Caco-2 (cell line): ENCODE measurements at regions not wholly inside any gene's neighbourhood (a gene's known extent, or its start where the extent isn't known, plus 50 kb on each side); places are given as distances from the start of the nearest gene placed in this dataset.

Source experiments
- BruUV-seq: library from RNA; stranded (reverse); fragments of 400-500 nt; replicated peaks from 2 replicates; lab custom pipeline; 2021; lab: Mats Ljungman, UMichigan
- CTCF ChIA-PET: fragments of 300-600 bp; sonication (Branson Sonifier 250); formaldehyde crosslinking; loops from one replicate; lab custom pipeline; 2022; ENCODE audit warnings: antibody characterized with exemption; lab: Charles Lee
- POLR2A ChIA-PET: fragments of 300-600 bp; sonication (Branson Sonifier 250); formaldehyde crosslinking; loops from one replicate; lab custom pipeline; 2022; ENCODE audit warnings: antibody characterized with exemption; lab: Charles Lee
- DNase-seq, 2 experiments: peaks; one replicate each; pipeline versions ENCODE4 v3.0.0 to v3.0.0-alpha.2; 2020 to 2022
- H3K27me3 ChIP-seq: replicated peaks from 2 replicates; pipeline ENCODE4 v1.6.0; 2011; ENCODE audit warnings: low read length; ENCODE audit not compliant: control insufficient read depth, insufficient read depth
- H3K36me3 ChIP-seq: 2 replicates; pipeline ENCODE4 v1.5.1; 2011; ENCODE audit warnings: low read length; ENCODE audit not compliant: control insufficient read depth, insufficient read depth
- H3K4me1 ChIP-seq: fragments of 250-450 bp; sonication (Bioruptor Pico); 2 replicates; pipeline ENCODE4 v1.5.1; 2020; ENCODE audit warnings: mild to moderate bottlenecking
- H3K4me3 ChIP-seq: 2 replicates; pipeline ENCODE4 v1.5.1; 2011; ENCODE audit warnings: low read depth, mild to moderate bottlenecking, control low read depth, low read length
- H3K9me3 ChIP-seq: fragments of 250-450 bp; sonication (Bioruptor Pico); 2 replicates; pipeline ENCODE4 v1.5.1; 2020; ENCODE audit warnings: mild to moderate bottlenecking, moderate library complexity
- H3K27ac Mint-ChIP-seq: one replicate; pipeline ENCODE4 v1.8.0; 2022; ENCODE audit warnings: mixed read lengths; ENCODE audit not compliant: unreplicated experiment
- H3K27me3 Mint-ChIP-seq: one replicate; pipeline ENCODE4 v1.8.0; 2022; ENCODE audit warnings: mixed read lengths; ENCODE audit not compliant: insufficient read depth, unreplicated experiment
- H3K36me3 Mint-ChIP-seq: one replicate; pipeline ENCODE4 v1.8.0; 2022; ENCODE audit warnings: mild to moderate bottlenecking, mixed read lengths; ENCODE audit not compliant: insufficient read depth, unreplicated experiment
- H3K4me1 Mint-ChIP-seq: one replicate; pipeline ENCODE4 v1.8.0; 2022; ENCODE audit warnings: low read depth, mixed read lengths; ENCODE audit not compliant: unreplicated experiment
- H3K4me3 Mint-ChIP-seq: one replicate; pipeline ENCODE4 v1.8.0; 2022; ENCODE audit warnings: mild to moderate bottlenecking, moderate library complexity, mixed read lengths; ENCODE audit not compliant: unreplicated experiment
- H3K9me3 Mint-ChIP-seq: one replicate; pipeline ENCODE4 v1.8.0; 2022; ENCODE audit warnings: mixed read lengths; ENCODE audit not compliant: unreplicated experiment
- intact Hi-C: fragments of 100-400 bp; cut with micrococcal nuclease; formaldehyde crosslinking; loops from one replicate; pipeline ENCODE4 v1.10.0; 2022; ENCODE audit not compliant: unreplicated experiment
- TF ChIP-seq, protein P1 (sequence below), 2 experiments: fragments of 200-600 bp in 1 of 2; IDR thresholded peaks; 1 replicate in 1 of 2; 2 replicates in 1 of 2; pipeline versions ENCODE4 v1.5.1 to v1.8.0; 2011 to 2022; ENCODE audit warnings: antibody characterized with exemption in 1 of 2, control low read depth in 1 of 2, inconsistent platforms in 1 of 2, low read depth in 1 of 2, low read length in 1 of 2, mild to moderate bottlenecking in 1 of 2, moderate library complexity in 1 of 2; ENCODE audit not compliant: insufficient read depth in 1 of 2, severe bottlenecking in 1 of 2, unreplicated experiment in 1 of 2

DNA sequence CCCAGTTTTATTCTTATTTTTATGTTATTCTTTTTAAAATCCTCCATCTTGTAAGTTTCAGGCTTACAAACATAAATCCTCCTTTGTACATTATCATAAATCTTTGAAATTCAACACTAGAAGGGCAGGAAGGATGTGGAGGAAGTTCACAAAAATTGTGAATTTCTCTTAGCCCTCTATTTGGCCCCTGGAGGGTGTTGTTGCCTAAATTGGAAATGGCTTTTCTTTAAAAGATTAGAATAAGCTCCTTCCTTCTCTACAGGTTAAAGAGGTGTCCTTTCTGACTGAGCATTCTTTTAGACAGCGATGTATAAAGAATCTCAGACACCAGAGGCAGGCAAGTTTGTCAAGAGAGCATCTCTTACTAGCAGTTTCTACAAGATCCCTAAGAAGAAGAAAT, 391.7 kb upstream of the OR4E1 start:
- ChIA-PET CTCF (no interaction called here), POLR2A (no interaction called here)
- no peak overlapping the region for H3K27ac Mint-ChIP-seq
- intact Hi-C loops = no loop called here
- H3K4me3 Mint-ChIP-seq = no peak overlapping the region
- no peak overlapping the region for H3K4me3 ChIP-seq
- H3K36me3 ChIP-seq = no peaks in the 10 kb centered on the region
- H3K9me3 ChIP-seq = no peaks in the 10 kb centered on the region
- H3K27me3 ChIP-seq = no peaks in the 10 kb centered on the region
- no peaks in the 10 kb centered on the region for H3K4me1 Mint-ChIP-seq
- H3K27me3 Mint-ChIP-seq = peaks cover 19% of the 10 kb centered on the region
- H3K36me3 Mint-ChIP-seq = no peaks in the 10 kb centered on the region
- TF ChIP-seq, protein P1, sequence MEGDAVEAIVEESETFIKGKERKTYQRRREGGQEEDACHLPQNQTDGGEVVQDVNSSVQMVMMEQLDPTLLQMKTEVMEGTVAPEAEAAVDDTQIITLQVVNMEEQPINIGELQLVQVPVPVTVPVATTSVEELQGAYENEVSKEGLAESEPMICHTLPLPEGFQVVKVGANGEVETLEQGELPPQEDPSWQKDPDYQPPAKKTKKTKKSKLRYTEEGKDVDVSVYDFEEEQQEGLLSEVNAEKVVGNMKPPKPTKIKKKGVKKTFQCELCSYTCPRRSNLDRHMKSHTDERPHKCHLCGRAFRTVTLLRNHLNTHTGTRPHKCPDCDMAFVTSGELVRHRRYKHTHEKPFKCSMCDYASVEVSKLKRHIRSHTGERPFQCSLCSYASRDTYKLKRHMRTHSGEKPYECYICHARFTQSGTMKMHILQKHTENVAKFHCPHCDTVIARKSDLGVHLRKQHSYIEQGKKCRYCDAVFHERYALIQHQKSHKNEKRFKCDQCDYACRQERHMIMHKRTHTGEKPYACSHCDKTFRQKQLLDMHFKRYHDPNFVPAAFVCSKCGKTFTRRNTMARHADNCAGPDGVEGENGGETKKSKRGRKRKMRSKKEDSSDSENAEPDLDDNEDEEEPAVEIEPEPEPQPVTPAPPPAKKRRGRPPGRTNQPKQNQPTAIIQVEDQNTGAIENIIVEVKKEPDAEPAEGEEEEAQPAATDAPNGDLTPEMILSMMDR (IDR thresholded peaks at IDR 0.05; ENCODE audit: insufficient read depth in 1 of 2, low read depth in 1 of 2, low read length in 1 of 2, severe bottlenecking in 1 of 2, unreplicated experiment in 1 of 2) = no peak
- no peaks in the 10 kb centered on the region for H3K4me1 ChIP-seq
- DNase-seq = no peak
- no peaks in the 10 kb centered on the region for H3K9me3 Mint-ChIP-seq
- BruUV-seq = no TSS peak

DNA sequence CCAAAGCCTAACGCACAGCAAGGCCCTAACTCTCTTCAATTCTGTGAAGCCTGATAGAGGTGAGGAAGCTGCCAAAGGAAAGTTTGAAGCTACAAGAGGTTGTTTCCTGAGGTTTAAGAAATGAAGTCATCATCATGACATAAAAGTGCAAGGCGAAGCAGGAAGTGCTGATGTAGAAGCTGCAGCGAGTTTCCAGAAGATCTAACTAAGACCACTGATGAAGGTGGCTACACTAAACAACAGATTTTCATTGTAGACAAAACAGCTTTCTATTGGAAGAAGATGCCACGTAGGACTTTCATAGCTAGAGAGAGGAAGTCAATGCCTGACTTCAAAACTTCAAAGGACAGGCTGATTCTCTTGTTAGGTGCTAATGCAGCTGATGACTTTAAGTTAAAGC, 385.6 kb upstream of the OR4E1 start:
- H3K4me3 Mint-ChIP-seq = no peak overlapping the region
- ChIA-PET CTCF (no interaction called here), POLR2A (no interaction called here)
- no TSS peak for BruUV-seq
- no peak for DNase-seq
- H3K4me1 ChIP-seq = no peaks in the 10 kb centered on the region
- no peaks in the 10 kb centered on the region for H3K36me3 Mint-ChIP-seq
- H3K9me3 ChIP-seq = no peaks in the 10 kb centered on the region
- H3K4me1 Mint-ChIP-seq = no peaks in the 10 kb centered on the region
- no peak overlapping the region for H3K27ac Mint-ChIP-seq
- intact Hi-C loops = no loop called here
- no peaks in the 10 kb centered on the region for H3K36me3 ChIP-seq
- peaks cover 15% of the 10 kb centered on the region for H3K27me3 Mint-ChIP-seq
- TF ChIP-seq, protein P1 (IDR thresholded peaks at IDR 0.05; ENCODE audit: insufficient read depth in 1 of 2, low read depth in 1 of 2, low read length in 1 of 2, severe bottlenecking in 1 of 2, unreplicated experiment in 1 of 2) = no peak
- H3K4me3 ChIP-seq = no peak overlapping the region
- H3K27me3 ChIP-seq = no peaks in the 10 kb centered on the region
- no peaks in the 10 kb centered on the region for H3K9me3 Mint-ChIP-seq

DNA sequence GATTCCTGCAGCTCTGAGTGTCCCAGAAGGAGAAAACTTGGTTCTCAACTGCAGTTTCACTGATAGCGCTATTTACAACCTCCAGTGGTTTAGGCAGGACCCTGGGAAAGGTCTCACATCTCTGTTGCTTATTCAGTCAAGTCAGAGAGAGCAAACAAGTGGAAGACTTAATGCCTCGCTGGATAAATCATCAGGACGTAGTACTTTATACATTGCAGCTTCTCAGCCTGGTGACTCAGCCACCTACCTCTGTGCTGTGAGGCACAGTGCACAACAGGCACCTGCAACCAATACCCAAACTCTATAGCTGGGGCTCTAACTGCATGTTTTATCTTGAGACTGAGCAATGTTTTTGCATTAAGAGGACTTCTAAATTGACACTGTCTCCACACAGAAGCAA, 379.2 kb upstream of the OR4E1 start:
- BruUV-seq = no TSS peak
- DNase-seq = no peak
- H3K27me3 ChIP-seq = no peaks in the 10 kb centered on the region
- Mint-ChIP-seq H3K9me3 (no peaks in the 10 kb centered on the region), H3K4me1 (no peaks in the 10 kb centered on the region), H3K4me3 (no peak overlapping the region), H3K27me3 (peaks cover 26% of the 10 kb centered on the region), H3K36me3 (no peaks in the 10 kb centered on the region), H3K27ac (no peak overlapping the region)
- ChIA-PET POLR2A (no interaction called here), CTCF (no interaction called here)
- TF ChIP-seq, protein P1 (IDR thresholded peaks at IDR 0.05; ENCODE audit: insufficient read depth in 1 of 2, low read depth in 1 of 2, low read length in 1 of 2, severe bottlenecking in 1 of 2, unreplicated experiment in 1 of 2) = no peak
- H3K4me3 ChIP-seq = no peak overlapping the region
- intact Hi-C loops = no loop called here
- H3K4me1 ChIP-seq = no peaks in the 10 kb centered on the region
- H3K9me3 ChIP-seq = no peaks in the 10 kb centered on the region
- H3K36me3 ChIP-seq = no peaks in the 10 kb centered on the region
